SK-N-SH treated with all-trans-retinoic acid at 6 μM for 48 hours (cell line): ENCODE measurements at regions not wholly inside any gene's neighbourhood (a gene's known extent, or its start where the extent isn't known, plus 50 kb on each side); places are given as distances from the start of the nearest gene placed in this dataset.

Experiments used
- ARNTL ChIP-seq: fragments of 450-650 bp; formaldehyde crosslinking; IDR thresholded peaks from 2 replicates; pipeline ENCODE4 v1.5.0; 2020; ENCODE audit warnings: low read depth, mild to moderate bottlenecking, moderate library complexity, borderline replicate concordance
- GLIS3 ChIP-seq: fragments of 250-450 bp; sonication (Bioruptor Pico); IDR thresholded peaks from 2 replicates; pipeline ENCODE4 v1.5.0; 2020; ENCODE audit warnings: mild to moderate bottlenecking, moderate library complexity
- PPARA ChIP-seq: fragments of 250-450 bp; sonication (Bioruptor Pico); IDR thresholded peaks from 2 replicates; pipeline ENCODE4 v1.5.0; 2020; ENCODE audit warnings: mild to moderate bottlenecking, borderline replicate concordance
- ZNF565 ChIP-seq: fragments of 450-650 bp; formaldehyde crosslinking; conservative IDR thresholded peaks from 2 replicates; pipeline ENCODE4 v1.5.0; 2020; ENCODE audit warnings: low read depth, mild to moderate bottlenecking, moderate library complexity
- TF ChIP-seq, protein P1 (sequence below): fragments of 250-450 bp; sonication (Bioruptor Pico); IDR thresholded peaks from 2 replicates; pipeline ENCODE4 v1.5.1; 2020; ENCODE audit warnings: low read depth, mild to moderate bottlenecking, moderate library complexity

DNA sequence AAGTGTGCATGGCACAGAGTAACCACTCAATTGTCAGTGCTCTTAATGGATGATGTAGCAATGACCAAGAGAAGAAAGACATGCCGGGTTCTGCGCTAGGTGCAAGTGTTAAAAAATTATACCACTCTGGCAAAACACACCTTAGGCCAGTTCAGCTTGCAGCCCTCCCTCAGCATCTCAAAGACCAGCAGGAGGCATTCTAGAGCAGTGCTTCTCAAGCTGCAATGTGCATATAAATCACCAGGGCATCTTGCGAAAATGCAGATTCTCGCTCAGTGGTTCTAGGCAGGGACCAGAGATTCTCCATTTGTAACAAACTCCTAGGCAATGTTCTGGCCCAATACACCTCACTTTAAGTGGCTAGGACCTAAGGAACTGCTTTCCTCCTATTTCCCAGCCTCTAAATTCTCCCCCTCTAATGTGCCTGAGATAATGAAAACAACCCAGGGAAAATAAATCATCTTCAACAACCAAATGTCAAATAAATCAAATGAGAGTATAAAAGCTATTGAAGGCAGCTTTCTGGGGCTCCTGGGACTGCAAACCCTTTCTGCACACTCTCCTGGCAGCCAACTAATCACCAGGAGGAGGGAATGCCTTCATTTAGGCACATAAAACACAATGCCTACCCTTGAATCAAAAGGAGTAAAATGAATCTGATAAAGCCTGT lies 337.2 kb upstream of the API5 start:
- TF ChIP-seq ZNF565: no peak
- TF ChIP-seq ARNTL (CRISPR knock-in tag): no peak
- TF ChIP-seq, protein P1, sequence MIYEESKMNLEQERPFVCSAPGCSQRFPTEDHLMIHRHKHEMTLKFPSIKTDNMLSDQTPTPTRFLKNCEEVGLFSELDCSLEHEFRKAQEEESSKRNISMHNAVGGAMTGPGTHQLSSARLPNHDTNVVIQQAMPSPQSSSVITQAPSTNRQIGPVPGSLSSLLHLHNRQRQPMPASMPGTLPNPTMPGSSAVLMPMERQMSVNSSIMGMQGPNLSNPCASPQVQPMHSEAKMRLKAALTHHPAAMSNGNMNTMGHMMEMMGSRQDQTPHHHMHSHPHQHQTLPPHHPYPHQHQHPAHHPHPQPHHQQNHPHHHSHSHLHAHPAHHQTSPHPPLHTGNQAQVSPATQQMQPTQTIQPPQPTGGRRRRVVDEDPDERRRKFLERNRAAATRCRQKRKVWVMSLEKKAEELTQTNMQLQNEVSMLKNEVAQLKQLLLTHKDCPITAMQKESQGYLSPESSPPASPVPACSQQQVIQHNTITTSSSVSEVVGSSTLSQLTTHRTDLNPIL (CRISPR knock-in tag): no peak
- no peak for TF ChIP-seq GLIS3 (CRISPR knock-in tag)
- no peak for TF ChIP-seq PPARA
